ENCODE measurements at regions not wholly inside any gene's neighbourhood (a gene's known extent, or its start where the extent isn't known, plus 50 kb on each side); places are given as distances from the start of the nearest gene placed in this dataset.

GRCh38 chr11:97800891-97801290, 1219.9 kb upstream of the CNTN5 start:
- no peak overlapping the region for H3K4me3 ChIP-seq (ENCODE audit: low read depth in 1 of 3, low read length in 3 of 3)
- DNase-seq (ENCODE audit: low spot score): no peak
- H3K36me3 ChIP-seq (ENCODE audit: control insufficient read depth in 4 of 4, insufficient read depth in 3 of 4, low read depth in 1 of 4, low read length in 3 of 4): no peaks in the 10 kb centered on the region
- H3K4me1 ChIP-seq (ENCODE audit: control insufficient read depth in 4 of 4, insufficient read depth in 4 of 4, low read length in 3 of 4): no peaks in the 10 kb centered on the region
- H3K9ac ChIP-seq (ENCODE audit: low read depth in 1 of 2, low read length in 2 of 2): no peak overlapping the region
- WGBS: 46% methylated on average over 3 of the region's 3 CpGs
- TF ChIP-seq NR2F2 (IDR thresholded peaks at IDR 0.05) (no peak), RAD21 (IDR thresholded peaks at IDR 0.05) (no peak), ZBTB33 (IDR thresholded peaks at IDR 0.05) (no peak), GABPA (IDR thresholded peaks at IDR 0.05 in 1 of 2, conservative IDR thresholded peaks at IDR 0.05 in 1 of 2) (no peak)
- H3K27me3 ChIP-seq (ENCODE audit: control insufficient read depth in 4 of 4, insufficient read depth in 4 of 4, low read length in 3 of 4): no peaks in the 10 kb centered on the region
- H3K27ac ChIP-seq (ENCODE audit: low read depth in 1 of 2, low read length in 2 of 2): no peak overlapping the region
- no peaks in the 10 kb centered on the region for H3K9me3 ChIP-seq (ENCODE audit: control insufficient read depth in 4 of 4, low read length in 3 of 4)

- 61% methylated on average over 4 of the region's 4 CpGs for WGBS
- Histone ChIP-seq H3K9me3 (ENCODE audit: control insufficient read depth in 4 of 4, low read length in 3 of 4) (peaks cover 0 to 3% (median under 1%) of the 10 kb centered on the region in 4 donors), H3K9ac (ENCODE audit: low read depth in 1 of 2, low read length in 2 of 2) (no peak overlapping the region), H3K27me3 (ENCODE audit: control insufficient read depth in 4 of 4, insufficient read depth in 4 of 4, low read length in 3 of 4) (no peaks in the 10 kb centered on the region), H3K4me1 (ENCODE audit: control insufficient read depth in 4 of 4, insufficient read depth in 4 of 4, low read length in 3 of 4) (no peaks in the 10 kb centered on the region), H3K4me3 (ENCODE audit: low read depth in 1 of 3, low read length in 3 of 3) (no peak overlapping the region), H3K36me3 (ENCODE audit: control insufficient read depth in 4 of 4, insufficient read depth in 3 of 4, low read depth in 1 of 4, low read length in 3 of 4) (no peaks in the 10 kb centered on the region), H3K27ac (ENCODE audit: low read depth in 1 of 2, low read length in 2 of 2) (no peak overlapping the region)
- no peak for DNase-seq (ENCODE audit: low spot score)
- TF ChIP-seq HNF4G (IDR thresholded peaks at IDR 0.05) (no peak), NR2F2 (IDR thresholded peaks at IDR 0.05) (no peak)
Measured at GRCh38 chr11:97814325-97814959, 1206.3 kb upstream of the CNTN5 start.

DNA sequence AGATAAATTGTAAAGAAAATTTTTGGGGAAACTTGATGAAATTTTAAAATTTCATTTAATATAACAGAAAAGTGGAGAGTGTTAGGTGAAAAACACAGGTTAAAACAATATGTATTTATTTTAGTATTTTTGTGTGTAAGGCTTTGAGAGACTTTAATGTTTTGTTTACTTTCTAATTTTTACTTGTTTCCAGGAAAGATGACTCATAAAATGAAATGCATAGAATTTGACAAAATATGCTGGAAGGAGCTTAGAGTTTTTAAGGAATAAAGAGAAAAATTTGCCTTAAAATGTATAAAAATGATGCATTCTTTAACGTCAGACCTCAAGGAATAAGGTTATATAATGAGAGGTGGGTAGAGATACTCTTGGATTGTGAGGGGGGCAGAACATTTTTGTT, 1205.1 kb upstream of the CNTN5 start:
- Histone ChIP-seq H3K9me3 (ENCODE audit: control insufficient read depth in 4 of 4, low read length in 3 of 4) (no peaks in the 10 kb centered on the region), H3K4me1 (ENCODE audit: control insufficient read depth in 4 of 4, insufficient read depth in 4 of 4, low read length in 3 of 4) (no peaks in the 10 kb centered on the region), H3K4me3 (ENCODE audit: low read depth in 1 of 3, low read length in 3 of 3) (no peak overlapping the region), H3K9ac (ENCODE audit: low read depth in 1 of 2, low read length in 2 of 2) (no peak overlapping the region), H3K36me3 (ENCODE audit: control insufficient read depth in 4 of 4, insufficient read depth in 3 of 4, low read depth in 1 of 4, low read length in 3 of 4) (no peaks in the 10 kb centered on the region), H3K27ac (ENCODE audit: low read depth in 1 of 2, low read length in 2 of 2) (no peak overlapping the region), H3K27me3 (ENCODE audit: control insufficient read depth in 4 of 4, insufficient read depth in 4 of 4, low read length in 3 of 4) (no peaks in the 10 kb centered on the region)
- no peak for DNase-seq (ENCODE audit: low spot score)
- WGBS: 49% methylated on average over 1 of the region's 1 CpG
- TF ChIP-seq, protein P1, sequence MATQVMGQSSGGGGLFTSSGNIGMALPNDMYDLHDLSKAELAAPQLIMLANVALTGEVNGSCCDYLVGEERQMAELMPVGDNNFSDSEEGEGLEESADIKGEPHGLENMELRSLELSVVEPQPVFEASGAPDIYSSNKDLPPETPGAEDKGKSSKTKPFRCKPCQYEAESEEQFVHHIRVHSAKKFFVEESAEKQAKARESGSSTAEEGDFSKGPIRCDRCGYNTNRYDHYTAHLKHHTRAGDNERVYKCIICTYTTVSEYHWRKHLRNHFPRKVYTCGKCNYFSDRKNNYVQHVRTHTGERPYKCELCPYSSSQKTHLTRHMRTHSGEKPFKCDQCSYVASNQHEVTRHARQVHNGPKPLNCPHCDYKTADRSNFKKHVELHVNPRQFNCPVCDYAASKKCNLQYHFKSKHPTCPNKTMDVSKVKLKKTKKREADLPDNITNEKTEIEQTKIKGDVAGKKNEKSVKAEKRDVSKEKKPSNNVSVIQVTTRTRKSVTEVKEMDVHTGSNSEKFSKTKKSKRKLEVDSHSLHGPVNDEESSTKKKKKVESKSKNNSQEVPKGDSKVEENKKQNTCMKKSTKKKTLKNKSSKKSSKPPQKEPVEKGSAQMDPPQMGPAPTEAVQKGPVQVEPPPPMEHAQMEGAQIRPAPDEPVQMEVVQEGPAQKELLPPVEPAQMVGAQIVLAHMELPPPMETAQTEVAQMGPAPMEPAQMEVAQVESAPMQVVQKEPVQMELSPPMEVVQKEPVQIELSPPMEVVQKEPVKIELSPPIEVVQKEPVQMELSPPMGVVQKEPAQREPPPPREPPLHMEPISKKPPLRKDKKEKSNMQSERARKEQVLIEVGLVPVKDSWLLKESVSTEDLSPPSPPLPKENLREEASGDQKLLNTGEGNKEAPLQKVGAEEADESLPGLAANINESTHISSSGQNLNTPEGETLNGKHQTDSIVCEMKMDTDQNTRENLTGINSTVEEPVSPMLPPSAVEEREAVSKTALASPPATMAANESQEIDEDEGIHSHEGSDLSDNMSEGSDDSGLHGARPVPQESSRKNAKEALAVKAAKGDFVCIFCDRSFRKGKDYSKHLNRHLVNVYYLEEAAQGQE (IDR thresholded peaks at IDR 0.05): no peak
- TF ChIP-seq RXRA (IDR thresholded peaks at IDR 0.05) (no peak), FOXA2 (IDR thresholded peaks at IDR 0.05) (no peak), EGR1 (IDR thresholded peaks at IDR 0.05; ENCODE audit: low read depth in 2 of 2) (no peak), JUND (IDR thresholded peaks at IDR 0.05) (no peak), RAD21 (IDR thresholded peaks at IDR 0.05) (no peak), HNF4G (IDR thresholded peaks at IDR 0.05) (no peak), FOXA1 (IDR thresholded peaks at IDR 0.05) (no peak), ZBTB33 (IDR thresholded peaks at IDR 0.05) (no peak), HNF4A (conservative IDR thresholded peaks at IDR 0.05) (no peak), NR2F2 (IDR thresholded peaks at IDR 0.05) (no peak), SP1 (IDR thresholded peaks at IDR 0.05) (no peak), YY1 (IDR thresholded peaks at IDR 0.05) (no peak), GABPA (IDR thresholded peaks at IDR 0.05 in 1 of 2, conservative IDR thresholded peaks at IDR 0.05 in 1 of 2) (no peak)
- TF ChIP-seq, protein P2, sequence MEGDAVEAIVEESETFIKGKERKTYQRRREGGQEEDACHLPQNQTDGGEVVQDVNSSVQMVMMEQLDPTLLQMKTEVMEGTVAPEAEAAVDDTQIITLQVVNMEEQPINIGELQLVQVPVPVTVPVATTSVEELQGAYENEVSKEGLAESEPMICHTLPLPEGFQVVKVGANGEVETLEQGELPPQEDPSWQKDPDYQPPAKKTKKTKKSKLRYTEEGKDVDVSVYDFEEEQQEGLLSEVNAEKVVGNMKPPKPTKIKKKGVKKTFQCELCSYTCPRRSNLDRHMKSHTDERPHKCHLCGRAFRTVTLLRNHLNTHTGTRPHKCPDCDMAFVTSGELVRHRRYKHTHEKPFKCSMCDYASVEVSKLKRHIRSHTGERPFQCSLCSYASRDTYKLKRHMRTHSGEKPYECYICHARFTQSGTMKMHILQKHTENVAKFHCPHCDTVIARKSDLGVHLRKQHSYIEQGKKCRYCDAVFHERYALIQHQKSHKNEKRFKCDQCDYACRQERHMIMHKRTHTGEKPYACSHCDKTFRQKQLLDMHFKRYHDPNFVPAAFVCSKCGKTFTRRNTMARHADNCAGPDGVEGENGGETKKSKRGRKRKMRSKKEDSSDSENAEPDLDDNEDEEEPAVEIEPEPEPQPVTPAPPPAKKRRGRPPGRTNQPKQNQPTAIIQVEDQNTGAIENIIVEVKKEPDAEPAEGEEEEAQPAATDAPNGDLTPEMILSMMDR (IDR thresholded peaks at IDR 0.05; ENCODE audit: low read depth, low read length, missing input control): no peak
- TF ChIP-seq, protein P3, sequence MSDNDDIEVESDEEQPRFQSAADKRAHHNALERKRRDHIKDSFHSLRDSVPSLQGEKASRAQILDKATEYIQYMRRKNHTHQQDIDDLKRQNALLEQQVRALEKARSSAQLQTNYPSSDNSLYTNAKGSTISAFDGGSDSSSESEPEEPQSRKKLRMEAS (IDR thresholded peaks at IDR 0.05): no peak
- TF ChIP-seq, protein P4, sequence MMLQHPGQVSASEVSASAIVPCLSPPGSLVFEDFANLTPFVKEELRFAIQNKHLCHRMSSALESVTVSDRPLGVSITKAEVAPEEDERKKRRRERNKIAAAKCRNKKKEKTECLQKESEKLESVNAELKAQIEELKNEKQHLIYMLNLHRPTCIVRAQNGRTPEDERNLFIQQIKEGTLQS (IDR thresholded peaks at IDR 0.05): no peak
